IPS-18c (cell line): ENCODE measurements at regions not wholly inside any gene's neighbourhood (a gene's known extent, or its start where the extent isn't known, plus 50 kb on each side); places are given as distances from the start of the nearest gene placed in this dataset.
"Not testable (repeated sequence)": the region's sequence is repeated elsewhere in the genome, so short reads cannot be mapped to it uniquely, and the experiment has no call there.

Source experiments
- H3K4me3 ChIP-seq: 2 replicates; pipeline ENCODE4 v1.7.0; 2013; ENCODE audit warnings: low read depth, mild to moderate bottlenecking, low read length, moderate library complexity; ENCODE audit not compliant: insufficient read depth
- H3K9me3 ChIP-seq: one replicate; pipeline ENCODE4 v1.6.1; 2013; ENCODE audit warnings: mild to moderate bottlenecking, low read length, moderate library complexity; ENCODE audit not compliant: control insufficient read depth, insufficient read depth

DNA sequence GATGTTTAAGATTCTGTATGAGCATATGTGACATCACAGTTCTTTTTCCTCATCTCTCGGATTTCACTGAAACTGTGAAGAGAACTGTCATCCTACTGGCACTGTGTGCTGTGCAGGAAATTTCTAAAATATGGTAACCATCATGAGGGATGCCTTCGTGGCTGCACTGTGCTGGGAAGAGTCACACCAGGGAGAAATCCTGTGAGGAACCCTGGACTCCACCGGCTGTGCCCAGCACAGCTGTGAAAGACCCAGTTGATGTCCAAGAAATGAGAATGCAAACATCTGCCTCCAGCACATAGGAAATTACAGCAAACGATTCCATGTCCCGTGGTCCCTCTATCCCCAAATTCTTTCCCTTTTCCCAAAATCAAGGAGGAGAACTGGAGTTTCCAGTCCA, 475.4 kb downstream of the GOLGA6L6 start:
- H3K4me3 ChIP-seq, H3K9me3 ChIP-seq: not testable (repeated sequence)

DNA sequence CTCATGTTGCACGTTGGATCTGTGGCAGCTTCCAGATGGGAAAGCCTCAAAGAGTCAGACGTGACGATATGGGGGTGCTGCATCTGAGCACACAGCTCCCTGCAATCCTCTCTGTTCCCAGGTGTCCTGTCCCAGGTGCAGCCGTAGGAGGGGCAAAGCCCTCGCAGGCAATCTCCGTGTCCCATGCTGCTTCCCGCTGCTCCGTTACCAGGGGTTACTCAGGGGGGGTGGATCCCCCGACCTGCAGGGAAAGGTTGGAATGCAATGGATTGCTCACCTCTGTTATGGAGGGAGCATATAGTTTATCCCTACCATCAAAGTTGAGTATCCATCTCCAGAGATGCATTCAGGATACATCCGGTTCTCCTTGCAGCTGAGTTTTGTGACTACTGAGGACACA, 476.1 kb downstream of the GOLGA6L6 start:
- not testable (repeated sequence) for H3K9me3 ChIP-seq, H3K4me3 ChIP-seq

GRCh38 chr15:20063167-20063566, 478.4 kb downstream of the GOLGA6L6 start:
- not testable (repeated sequence) for H3K4me3 ChIP-seq, H3K9me3 ChIP-seq

DNA sequence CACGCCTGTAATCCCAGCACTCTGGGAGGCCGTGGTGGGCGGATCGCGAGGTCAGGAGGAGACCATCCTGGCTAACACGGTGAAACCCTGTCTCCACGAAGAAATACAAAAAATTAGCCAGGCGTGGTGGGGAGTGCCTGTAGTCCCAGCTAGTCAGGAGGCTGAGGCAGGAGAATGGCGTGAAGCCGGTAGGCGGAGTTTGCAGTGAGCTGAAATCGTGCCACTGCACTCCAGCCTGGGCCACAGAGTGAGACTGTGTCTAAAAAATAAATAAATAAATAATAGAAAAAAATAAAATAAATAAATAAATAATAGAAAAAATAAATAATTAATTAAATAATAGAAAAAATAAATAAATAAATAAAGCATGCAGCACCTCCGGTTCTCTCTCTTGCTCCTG, 480.8 kb downstream of the GOLGA6L6 start:
- not testable (repeated sequence) for H3K4me3 ChIP-seq, H3K9me3 ChIP-seq

- H3K9me3 ChIP-seq, H3K4me3 ChIP-seq: not testable (repeated sequence)
Measured at GRCh38 chr15:20056871-20057270, 484.7 kb downstream of the GOLGA6L6 start.

DNA sequence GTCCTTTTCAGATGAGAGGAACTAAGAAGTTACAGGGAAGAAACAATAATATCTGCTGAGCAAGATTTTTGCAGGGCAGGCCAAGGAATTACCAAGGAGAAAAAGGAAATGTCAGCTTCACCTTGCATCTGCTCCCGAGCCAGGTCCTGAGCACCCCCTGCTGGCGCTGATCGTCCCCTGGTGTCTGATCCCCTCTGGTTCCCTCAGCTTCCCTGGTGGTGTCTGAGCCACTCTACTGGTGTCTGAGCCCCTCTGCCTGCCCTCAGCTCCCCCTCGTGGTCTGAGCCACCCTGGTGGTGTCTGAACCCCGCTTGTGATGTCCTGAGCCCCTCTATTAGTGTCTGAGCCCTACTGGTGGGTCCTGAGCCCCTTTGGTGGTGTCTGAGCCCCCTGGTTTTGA, 485.7 kb downstream of the GOLGA6L6 start:
- not testable (repeated sequence) for H3K9me3 ChIP-seq, H3K4me3 ChIP-seq

DNA sequence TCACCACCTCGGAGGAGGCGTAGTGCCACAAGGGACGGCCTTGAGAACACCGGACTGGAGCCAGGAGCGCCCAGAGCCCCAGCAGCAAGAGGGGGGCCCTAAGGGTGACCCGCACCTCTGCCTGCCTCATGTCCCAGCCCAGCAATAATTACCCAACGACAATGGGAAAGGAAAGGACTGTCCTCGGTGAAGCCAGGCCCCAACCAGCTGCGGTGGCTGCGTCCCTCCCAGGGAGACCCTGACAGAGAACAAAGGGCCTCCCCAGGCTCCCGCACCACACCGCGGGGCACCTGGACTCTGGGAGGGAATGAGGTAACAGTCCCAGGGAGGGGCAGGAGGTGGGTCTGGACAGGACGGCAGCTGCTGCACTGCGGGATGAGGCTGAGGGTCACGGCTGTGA, 493.4 kb downstream of the GOLGA6L6 start:
- H3K4me3 ChIP-seq, H3K9me3 ChIP-seq: not testable (repeated sequence)

DNA sequence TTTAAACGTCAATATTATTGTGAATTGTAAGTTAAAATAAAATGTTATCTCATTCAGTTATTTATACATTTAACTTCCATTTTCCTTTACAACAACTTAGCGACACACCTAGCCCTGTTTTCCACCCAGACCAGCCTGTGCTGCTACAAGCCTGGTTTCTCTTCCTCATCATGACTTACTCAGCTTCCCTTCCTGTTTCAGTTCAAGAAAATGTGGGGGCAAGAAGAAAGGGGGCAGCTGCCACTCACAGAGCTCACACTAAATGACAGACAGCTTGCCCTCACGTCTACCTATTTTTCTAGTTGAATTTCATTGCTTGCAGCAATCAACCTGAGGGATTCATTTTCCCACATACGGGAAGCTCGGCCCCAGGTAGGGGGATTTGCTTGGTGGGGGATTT, 496.4 kb downstream of the GOLGA6L6 start:
- H3K9me3 ChIP-seq, H3K4me3 ChIP-seq: not testable (repeated sequence)

DNA sequence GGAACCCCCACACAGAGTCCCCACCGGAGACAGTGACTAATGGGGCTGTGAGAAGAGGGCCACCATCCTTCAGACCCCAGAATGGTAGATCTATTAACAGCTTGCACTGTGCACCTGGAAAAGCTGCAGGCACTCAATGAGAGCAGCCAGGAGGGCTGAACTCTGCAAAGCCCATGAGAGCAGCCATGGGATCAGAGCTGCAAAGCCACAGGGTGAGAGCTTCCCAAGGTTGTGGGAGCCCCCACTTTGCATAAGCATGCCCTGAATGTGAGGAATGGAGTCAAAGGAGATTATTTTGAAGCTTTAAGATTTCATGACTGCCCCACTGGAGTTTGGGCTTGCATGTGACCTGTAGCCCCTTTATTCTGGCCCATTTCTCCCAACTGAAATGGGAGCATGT, 500.9 kb downstream of the GOLGA6L6 start:
- H3K4me3 ChIP-seq, H3K9me3 ChIP-seq: not testable (repeated sequence)

DNA sequence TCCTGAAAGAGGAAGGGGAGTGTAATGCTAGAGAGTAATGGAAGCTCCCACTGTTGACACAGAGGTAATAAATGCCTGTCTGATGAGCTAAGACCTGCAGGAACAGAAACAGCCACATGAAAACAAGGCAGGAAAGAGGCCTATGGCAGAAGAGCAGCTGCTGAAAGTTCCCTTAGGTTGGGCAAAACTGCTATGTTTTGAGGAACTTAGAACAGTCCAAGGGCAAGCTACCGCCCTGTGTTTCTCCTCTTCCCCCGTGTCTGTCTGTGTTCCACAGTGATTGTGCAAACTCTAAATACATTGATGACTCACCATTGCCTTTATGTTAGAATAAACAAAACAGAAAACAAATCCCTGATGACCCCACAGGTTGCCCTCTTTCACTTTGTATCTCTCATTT, 516.6 kb downstream of the GOLGA6L6 start:
- not testable (repeated sequence) for H3K9me3 ChIP-seq, H3K4me3 ChIP-seq

DNA sequence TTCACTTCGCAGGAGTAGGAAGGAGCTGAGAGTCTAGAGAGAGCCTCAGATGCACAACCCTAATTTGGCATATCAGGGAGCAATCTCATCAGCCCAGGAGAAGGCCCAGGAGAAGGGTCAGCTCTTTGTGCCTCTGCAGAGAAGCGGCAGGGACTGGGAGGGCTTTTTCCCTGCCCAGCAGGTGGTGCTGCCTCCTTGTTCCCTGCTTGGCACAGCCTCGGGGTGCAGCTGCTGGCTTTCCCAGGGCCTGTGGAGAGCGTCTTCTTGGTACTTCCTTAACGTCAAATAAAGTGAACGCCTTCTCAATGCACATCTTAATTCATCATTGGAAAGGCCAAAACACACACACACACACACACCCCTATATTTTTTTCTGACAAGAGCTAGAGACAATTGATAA, 519.3 kb downstream of the GOLGA6L6 start:
- not testable (repeated sequence) for H3K9me3 ChIP-seq, H3K4me3 ChIP-seq

GRCh38 chr15:20021351-20021750, 520.2 kb downstream of the GOLGA6L6 start:
- not testable (repeated sequence) for H3K4me3 ChIP-seq, H3K9me3 ChIP-seq

- H3K4me3 ChIP-seq, H3K9me3 ChIP-seq: not testable (repeated sequence)
Measured at GRCh38 chr15:20020588-20020987, 521.0 kb downstream of the GOLGA6L6 start.

GRCh38 chr15:20019758-20020157, 521.8 kb downstream of the GOLGA6L6 start:
- not testable (repeated sequence) for H3K4me3 ChIP-seq, H3K9me3 ChIP-seq

DNA sequence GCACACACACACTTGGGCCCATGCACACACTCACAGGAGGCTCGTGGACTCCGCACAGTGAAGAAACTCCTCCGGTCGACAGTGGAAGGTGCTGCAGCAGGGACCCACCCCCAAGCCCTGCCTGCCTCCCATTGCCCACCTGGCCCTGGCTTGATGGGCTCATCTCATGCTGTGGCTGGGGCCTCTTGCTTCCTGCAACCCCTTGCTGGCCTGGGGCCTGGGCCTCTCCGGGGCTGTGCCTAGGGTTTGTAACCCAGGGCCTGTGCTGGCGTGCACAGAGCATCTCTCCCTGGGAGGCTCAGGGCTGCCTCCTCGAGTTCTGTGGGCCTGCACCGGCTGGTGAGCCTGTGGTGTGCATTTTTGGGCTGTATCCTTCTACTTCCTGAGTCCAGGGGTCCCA, 524.0 kb downstream of the GOLGA6L6 start:
- H3K9me3 ChIP-seq, H3K4me3 ChIP-seq: not testable (repeated sequence)

DNA sequence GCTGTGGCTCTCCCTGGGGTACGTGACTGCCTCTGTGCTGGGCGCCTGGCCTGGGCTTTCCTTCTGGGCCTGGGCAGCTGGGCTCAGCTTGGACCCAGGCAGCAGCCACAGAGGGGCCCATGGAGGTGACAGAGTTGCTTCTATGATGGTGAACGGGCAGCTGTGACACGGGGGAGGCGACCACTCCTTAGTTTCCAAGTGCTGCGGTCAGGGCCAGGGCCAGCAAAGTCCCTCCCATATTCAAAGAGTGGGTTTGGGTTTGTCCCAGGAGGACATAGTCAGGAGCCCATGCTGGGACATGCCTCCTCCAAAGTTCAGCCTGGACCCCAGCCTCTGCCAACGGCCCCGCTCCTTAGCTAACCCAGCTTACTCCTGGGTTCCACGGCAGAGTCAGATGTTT, 524.7 kb downstream of the GOLGA6L6 start:
- not testable (repeated sequence) for H3K4me3 ChIP-seq, H3K9me3 ChIP-seq

DNA sequence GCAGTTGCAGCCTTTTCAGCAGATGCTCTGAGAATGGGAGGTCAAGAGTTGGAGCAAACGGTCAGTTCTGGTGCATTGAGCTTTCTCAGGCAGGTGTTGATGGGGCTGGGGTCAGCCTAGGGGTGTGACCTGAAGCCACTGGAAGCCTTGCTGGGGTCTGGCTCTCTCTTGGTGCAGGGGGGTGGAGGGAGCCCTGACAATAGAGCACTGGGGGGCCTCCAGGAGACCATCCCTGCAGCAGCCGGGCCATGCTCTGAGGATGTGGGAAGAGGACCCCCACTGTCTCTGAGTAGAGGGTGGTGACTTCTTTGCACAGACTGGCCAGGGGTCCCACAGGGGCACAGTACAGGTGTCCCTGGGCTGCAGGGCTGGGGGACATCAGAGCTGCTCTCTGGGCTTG, 528.8 kb downstream of the GOLGA6L6 start:
- not testable (repeated sequence) for H3K4me3 ChIP-seq, H3K9me3 ChIP-seq

DNA sequence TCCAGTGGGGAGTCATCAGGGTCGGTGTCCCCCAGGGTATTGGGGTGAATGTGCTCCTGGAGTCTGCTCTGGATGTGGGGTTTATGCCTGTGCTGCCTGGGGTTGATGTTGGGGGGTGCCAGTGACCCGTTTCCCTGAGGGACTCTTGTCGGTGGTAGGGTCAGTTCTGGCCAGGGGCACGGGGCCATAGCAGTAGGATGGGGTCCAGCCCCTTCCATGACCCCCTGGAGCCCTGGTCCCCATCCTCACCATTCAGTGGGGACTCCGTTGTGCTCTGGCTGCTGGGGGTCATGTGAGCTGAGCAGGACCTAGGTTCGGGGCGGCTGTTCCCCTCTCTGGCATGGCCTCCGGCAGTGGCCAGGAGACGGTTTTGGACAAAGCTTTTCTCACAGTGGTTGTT, 530.8 kb downstream of the GOLGA6L6 start:
- H3K9me3 ChIP-seq: not testable (repeated sequence)

DNA sequence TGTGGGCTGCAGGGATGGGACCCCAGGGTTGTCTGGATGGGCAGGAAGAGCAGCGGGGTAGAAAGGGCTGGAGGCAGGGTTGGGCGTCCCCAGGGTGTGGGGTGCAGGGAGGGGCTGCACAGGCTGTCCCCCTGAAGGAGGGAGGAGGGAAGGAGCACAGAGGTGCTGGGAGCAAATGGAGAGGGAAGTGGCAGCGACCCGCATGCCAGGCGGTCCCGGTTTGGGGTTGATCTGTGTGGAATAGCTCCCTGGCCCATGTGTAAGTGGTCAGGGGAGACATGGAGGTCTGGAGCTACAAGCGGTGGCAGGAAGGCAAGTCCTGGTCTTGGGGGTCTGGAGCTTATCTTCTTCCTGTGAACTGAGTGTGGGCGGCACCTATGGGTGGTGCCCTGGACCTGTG, 532.0 kb downstream of the GOLGA6L6 start:
- not testable (repeated sequence) for H3K4me3 ChIP-seq, H3K9me3 ChIP-seq

More for the DNA sequence above, 530.8 kb downstream of the GOLGA6L6 start:
- not testable (repeated sequence) for H3K4me3 ChIP-seq

DNA sequence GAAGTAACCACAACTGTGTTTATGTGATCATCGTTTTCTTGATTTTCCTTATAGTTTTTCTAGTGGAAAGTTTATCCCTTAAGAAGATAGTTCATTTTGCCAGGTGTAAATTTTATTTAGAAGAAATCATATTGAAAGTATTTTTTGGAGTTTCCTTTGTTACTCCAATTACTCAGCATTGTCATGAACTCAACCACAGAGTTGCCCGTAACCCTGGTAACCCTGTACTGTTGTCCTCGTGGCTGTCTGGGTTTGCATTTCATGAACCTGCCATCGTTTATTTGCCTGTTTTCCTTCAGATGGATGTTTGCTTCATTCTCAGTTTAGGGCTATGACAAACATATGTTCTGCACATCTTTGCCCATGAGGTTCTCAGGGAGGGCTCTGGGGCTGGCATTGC, 534.3 kb downstream of the GOLGA6L6 start:
- not testable (repeated sequence) for H3K4me3 ChIP-seq, H3K9me3 ChIP-seq
